ENCODE measurements at regions not wholly inside any gene's neighbourhood (a gene's known extent, or its start where the extent isn't known, plus 50 kb on each side); places are given as distances from the start of the nearest gene placed in this dataset.

DNA sequence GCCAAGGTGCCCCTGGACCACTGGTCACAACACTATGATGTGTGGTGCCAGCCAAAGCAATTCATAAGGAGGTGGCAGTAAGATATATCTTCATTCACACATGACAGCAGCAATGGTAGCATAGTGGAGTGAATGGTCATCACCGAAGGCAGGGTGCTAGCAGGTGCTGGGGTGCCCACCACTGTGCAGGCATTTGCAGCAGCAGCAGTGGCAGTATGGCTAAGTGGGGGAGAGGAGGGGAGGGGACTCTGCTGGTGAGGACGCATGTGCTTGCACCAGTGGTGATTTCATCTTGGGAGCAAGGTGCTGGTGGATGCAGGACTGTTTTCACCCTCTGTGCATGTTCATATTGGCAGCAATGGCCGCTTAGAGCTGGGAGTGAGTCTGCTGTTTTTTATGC is 419.1 kb upstream of the KLHL4 start:
- Histone ChIP-seq H4K20me1 (ENCODE audit: insufficient read depth) (no peaks in the 10 kb centered on the region), H3K36me3 (ENCODE audit: insufficient read depth, low read length) (no peaks in the 10 kb centered on the region), H3K79me2 (replicated peaks; ENCODE audit: insufficient read depth, low read length) (no peaks in the 10 kb centered on the region), H2AFZ (ENCODE audit: low read depth, low read length) (no peak overlapping the region), H3K9me3 (ENCODE audit: low read length) (no peaks in the 10 kb centered on the region), H3K27ac (ENCODE audit: low read length) (no peak overlapping the region), H3K9me2 (ENCODE audit: insufficient read depth, low read length) (no peaks in the 10 kb centered on the region), H3K4me2 (ENCODE audit: low read length) (no peak overlapping the region), H3F3A (ENCODE audit: insufficient read depth, low read length, poor library complexity, severe bottlenecking) (no peaks in the 10 kb centered on the region), H3K27me3 (ENCODE audit: insufficient read depth, low read depth, low read length) (no peaks in the 10 kb centered on the region), H3K4me3 (ENCODE audit: low read length) (no peak overlapping the region), H3K9ac (ENCODE audit: low read length) (no peak overlapping the region)
- TF ChIP-seq EP300 (conservative IDR thresholded peaks at IDR 0.05; ENCODE audit: poor library complexity, severe bottlenecking) (no peak), RAD21 (conservative IDR thresholded peaks at IDR 0.05) (no peak), TAF1 (IDR thresholded peaks at IDR 0.05; ENCODE audit: low read depth) (no peak), SMC3 (conservative IDR thresholded peaks at IDR 0.05; ENCODE audit: poor library complexity) (no peak), MXI1 (conservative IDR thresholded peaks at IDR 0.05; ENCODE audit: poor library complexity, severe bottlenecking) (no peak), POLR2AphosphoS5 (IDR thresholded peaks at IDR 0.05) (no peak), EZH2 (IDR thresholded peaks at IDR 0.05; ENCODE audit: borderline replicate concordance, insufficient read depth, low read length, poor library complexity, severe bottlenecking) (no peak)
- TF ChIP-seq, protein P1, sequence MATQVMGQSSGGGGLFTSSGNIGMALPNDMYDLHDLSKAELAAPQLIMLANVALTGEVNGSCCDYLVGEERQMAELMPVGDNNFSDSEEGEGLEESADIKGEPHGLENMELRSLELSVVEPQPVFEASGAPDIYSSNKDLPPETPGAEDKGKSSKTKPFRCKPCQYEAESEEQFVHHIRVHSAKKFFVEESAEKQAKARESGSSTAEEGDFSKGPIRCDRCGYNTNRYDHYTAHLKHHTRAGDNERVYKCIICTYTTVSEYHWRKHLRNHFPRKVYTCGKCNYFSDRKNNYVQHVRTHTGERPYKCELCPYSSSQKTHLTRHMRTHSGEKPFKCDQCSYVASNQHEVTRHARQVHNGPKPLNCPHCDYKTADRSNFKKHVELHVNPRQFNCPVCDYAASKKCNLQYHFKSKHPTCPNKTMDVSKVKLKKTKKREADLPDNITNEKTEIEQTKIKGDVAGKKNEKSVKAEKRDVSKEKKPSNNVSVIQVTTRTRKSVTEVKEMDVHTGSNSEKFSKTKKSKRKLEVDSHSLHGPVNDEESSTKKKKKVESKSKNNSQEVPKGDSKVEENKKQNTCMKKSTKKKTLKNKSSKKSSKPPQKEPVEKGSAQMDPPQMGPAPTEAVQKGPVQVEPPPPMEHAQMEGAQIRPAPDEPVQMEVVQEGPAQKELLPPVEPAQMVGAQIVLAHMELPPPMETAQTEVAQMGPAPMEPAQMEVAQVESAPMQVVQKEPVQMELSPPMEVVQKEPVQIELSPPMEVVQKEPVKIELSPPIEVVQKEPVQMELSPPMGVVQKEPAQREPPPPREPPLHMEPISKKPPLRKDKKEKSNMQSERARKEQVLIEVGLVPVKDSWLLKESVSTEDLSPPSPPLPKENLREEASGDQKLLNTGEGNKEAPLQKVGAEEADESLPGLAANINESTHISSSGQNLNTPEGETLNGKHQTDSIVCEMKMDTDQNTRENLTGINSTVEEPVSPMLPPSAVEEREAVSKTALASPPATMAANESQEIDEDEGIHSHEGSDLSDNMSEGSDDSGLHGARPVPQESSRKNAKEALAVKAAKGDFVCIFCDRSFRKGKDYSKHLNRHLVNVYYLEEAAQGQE (IDR thresholded peaks at IDR 0.05; ENCODE audit: borderline replicate concordance), result no peak
- TF ChIP-seq, protein P2, sequence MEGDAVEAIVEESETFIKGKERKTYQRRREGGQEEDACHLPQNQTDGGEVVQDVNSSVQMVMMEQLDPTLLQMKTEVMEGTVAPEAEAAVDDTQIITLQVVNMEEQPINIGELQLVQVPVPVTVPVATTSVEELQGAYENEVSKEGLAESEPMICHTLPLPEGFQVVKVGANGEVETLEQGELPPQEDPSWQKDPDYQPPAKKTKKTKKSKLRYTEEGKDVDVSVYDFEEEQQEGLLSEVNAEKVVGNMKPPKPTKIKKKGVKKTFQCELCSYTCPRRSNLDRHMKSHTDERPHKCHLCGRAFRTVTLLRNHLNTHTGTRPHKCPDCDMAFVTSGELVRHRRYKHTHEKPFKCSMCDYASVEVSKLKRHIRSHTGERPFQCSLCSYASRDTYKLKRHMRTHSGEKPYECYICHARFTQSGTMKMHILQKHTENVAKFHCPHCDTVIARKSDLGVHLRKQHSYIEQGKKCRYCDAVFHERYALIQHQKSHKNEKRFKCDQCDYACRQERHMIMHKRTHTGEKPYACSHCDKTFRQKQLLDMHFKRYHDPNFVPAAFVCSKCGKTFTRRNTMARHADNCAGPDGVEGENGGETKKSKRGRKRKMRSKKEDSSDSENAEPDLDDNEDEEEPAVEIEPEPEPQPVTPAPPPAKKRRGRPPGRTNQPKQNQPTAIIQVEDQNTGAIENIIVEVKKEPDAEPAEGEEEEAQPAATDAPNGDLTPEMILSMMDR (IDR thresholded peaks at IDR 0.05; ENCODE audit: poor library complexity, severe bottlenecking), result no peak

DNA sequence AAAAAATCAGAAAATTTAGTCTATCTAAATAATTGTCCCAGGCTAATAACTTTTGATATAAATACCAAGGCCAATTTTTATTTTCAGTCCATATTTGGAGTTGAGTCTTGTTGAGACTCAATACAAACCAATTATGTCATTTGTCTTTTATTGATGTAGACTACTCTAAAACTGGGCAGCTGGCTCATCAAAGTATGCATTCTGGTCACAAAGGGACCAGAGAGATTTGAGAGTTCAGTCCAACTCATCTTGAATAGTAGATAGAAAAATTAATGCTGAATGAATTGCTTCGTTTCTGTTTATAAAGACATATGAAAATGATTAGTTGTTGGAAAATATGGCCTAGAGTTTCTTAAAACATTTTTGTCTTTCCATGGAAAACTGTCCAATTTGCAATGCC is 412.5 kb upstream of the KLHL4 start:
- no peak overlapping the region for H3K27ac ChIP-seq (ENCODE audit: low read length)
- H3K9me3 ChIP-seq (ENCODE audit: low read length), result no peaks in the 10 kb centered on the region
- H3K79me2 ChIP-seq (replicated peaks; ENCODE audit: insufficient read depth, low read length), result no peaks in the 10 kb centered on the region
- H3K9me2 ChIP-seq (ENCODE audit: insufficient read depth, low read length), result no peaks in the 10 kb centered on the region
- TF ChIP-seq EP300 (conservative IDR thresholded peaks at IDR 0.05; ENCODE audit: poor library complexity, severe bottlenecking), result no peak
- TF ChIP-seq RAD21 (conservative IDR thresholded peaks at IDR 0.05), result no peak
- no peak for TF ChIP-seq EZH2 (IDR thresholded peaks at IDR 0.05; ENCODE audit: borderline replicate concordance, insufficient read depth, low read length, poor library complexity, severe bottlenecking)
- no peak for TF ChIP-seq POLR2AphosphoS5 (IDR thresholded peaks at IDR 0.05)
- TF ChIP-seq, protein P2 (IDR thresholded peaks at IDR 0.05; ENCODE audit: poor library complexity, severe bottlenecking), result no peak
- no peak for TF ChIP-seq TAF1 (IDR thresholded peaks at IDR 0.05; ENCODE audit: low read depth)
- TF ChIP-seq MXI1 (conservative IDR thresholded peaks at IDR 0.05; ENCODE audit: poor library complexity, severe bottlenecking), result no peak
- TF ChIP-seq, protein P1 (IDR thresholded peaks at IDR 0.05; ENCODE audit: borderline replicate concordance), result no peak
- TF ChIP-seq SMC3 (conservative IDR thresholded peaks at IDR 0.05; ENCODE audit: poor library complexity), result no peak
- H3K4me2 ChIP-seq (ENCODE audit: low read length), result no peak overlapping the region
- no peaks in the 10 kb centered on the region for H3K36me3 ChIP-seq (ENCODE audit: insufficient read depth, low read length)
- H2AFZ ChIP-seq (ENCODE audit: low read depth, low read length), result no peak overlapping the region
- H3K27me3 ChIP-seq (ENCODE audit: insufficient read depth, low read depth, low read length), result no peaks in the 10 kb centered on the region
- H3K4me3 ChIP-seq (ENCODE audit: low read length), result no peak overlapping the region
- H3F3A ChIP-seq (ENCODE audit: insufficient read depth, low read length, poor library complexity, severe bottlenecking), result no peaks in the 10 kb centered on the region
- no peaks in the 10 kb centered on the region for H4K20me1 ChIP-seq (ENCODE audit: insufficient read depth)
- no peak overlapping the region for H3K9ac ChIP-seq (ENCODE audit: low read length)

Data from neural cell (in vitro differentiated cells).